ENCODE measurements at regions not wholly inside any gene's neighbourhood (a gene's known extent, or its start where the extent isn't known, plus 50 kb on each side); places are given as distances from the start of the nearest gene placed in this dataset.

DNA sequence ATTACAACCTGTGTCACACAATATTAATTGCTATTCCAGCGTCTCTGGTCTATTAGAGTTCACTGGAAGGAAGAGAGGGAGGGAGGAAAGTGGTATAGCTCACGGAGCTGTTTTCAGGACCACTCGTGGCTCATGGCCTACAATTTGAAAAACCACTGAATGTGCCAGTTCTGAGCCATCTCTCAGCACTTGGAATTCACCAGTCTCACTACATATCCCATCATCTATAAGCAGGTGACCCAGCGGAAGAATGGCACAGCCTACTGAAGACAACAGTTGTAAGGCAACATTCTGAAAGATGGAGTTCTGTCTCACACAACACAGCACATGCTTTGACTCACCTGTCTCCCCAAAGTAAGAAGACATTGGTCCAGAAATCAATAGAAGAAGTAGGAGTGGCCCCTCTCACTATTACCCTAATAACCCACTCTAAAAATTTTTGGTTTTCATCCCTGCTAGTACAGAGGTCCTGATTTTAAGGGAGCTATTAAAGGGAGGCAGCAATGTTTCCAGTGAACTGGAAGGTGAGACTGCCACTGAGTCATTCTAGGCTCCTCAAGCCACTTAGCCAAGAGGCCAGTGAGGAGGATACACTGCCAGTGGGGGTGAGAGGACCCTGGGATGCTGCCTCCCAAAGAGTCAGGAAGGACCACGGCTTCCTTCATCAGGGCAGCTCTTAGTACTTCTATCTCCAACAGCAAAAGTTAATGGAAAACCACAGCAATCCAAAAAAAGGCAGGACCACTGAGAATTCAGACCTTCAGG, 50.0 kb upstream of the DOCK9 start:
- H3K4me3 ChIP-seq (ENCODE audit: low read length in 2 of 2): no peak overlapping the region
- H3K27ac ChIP-seq (ENCODE audit: low read length): no peak overlapping the region
- no peaks in the 10 kb centered on the region for H3K36me3 ChIP-seq (ENCODE audit: control insufficient read depth in 2 of 2, insufficient read depth in 2 of 2, low read length in 2 of 2)
- peaks cover 4% of the 10 kb centered on the region for H3K4me1 ChIP-seq (ENCODE audit: control insufficient read depth, insufficient read depth, low read length)
- no peak overlapping the region for H3K9ac ChIP-seq (ENCODE audit: low read length in 2 of 2)
- no peaks in the 10 kb centered on the region for H3K27me3 ChIP-seq (ENCODE audit: control insufficient read depth in 1 of 2, insufficient read depth in 2 of 2, low read length in 2 of 2)
- no peaks in the 10 kb centered on the region for H3K9me3 ChIP-seq (ENCODE audit: control insufficient read depth in 2 of 2, low read length in 2 of 2)

DNA sequence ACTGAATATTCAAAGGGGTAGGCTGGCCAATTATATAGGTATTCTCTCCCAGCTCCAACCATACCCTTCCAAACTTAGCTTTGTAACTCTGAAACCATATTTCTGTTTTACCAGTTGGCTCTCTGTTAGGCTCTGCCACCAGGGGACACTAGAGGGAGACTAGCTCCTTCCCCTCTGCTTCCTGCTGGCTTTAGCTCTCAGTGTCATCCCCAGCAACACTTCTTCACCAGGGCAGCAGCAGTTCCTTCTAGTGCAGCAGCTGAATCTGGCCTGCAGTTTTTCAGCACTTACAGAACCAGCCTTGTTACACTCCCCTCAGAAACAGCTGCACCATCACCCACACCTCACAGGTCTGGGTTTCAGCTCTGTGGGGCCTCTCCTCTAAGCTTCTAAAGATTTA, 51.0 kb upstream of the DOCK9 start:
- no peaks in the 10 kb centered on the region for H3K27me3 ChIP-seq (ENCODE audit: control insufficient read depth in 1 of 2, insufficient read depth in 2 of 2, low read length in 2 of 2)
- H3K27ac ChIP-seq (ENCODE audit: low read length): no peak overlapping the region
- H3K9me3 ChIP-seq (ENCODE audit: control insufficient read depth in 2 of 2, low read length in 2 of 2): no peaks in the 10 kb centered on the region
- no peaks in the 10 kb centered on the region for H3K36me3 ChIP-seq (ENCODE audit: control insufficient read depth in 2 of 2, insufficient read depth in 2 of 2, low read length in 2 of 2)
- no peak overlapping the region for H3K4me3 ChIP-seq (ENCODE audit: low read length in 2 of 2)
- no peak overlapping the region for H3K9ac ChIP-seq (ENCODE audit: low read length in 2 of 2)
- peaks cover 4% of the 10 kb centered on the region for H3K4me1 ChIP-seq (ENCODE audit: control insufficient read depth, insufficient read depth, low read length)

DNA sequence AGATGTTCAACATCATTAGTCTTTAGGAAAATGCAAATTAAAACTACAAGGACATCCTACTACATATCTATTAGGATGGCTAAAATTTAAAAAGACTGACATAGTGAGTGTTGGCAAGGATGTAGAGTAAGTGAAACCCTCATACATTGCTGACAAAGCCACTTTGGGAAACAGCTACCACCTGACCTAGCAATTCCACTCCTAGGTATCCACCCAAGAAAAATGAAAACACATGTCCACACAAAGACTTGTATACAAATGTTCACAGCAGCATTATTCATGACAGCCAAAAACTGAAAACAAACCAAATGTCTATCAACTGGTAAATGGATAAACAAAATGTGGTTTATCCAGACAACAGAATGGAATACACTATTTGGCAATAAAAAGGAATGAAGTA, 51.7 kb upstream of the DOCK9 start:
- H3K27ac ChIP-seq (ENCODE audit: low read length): no peak overlapping the region
- H3K27me3 ChIP-seq (ENCODE audit: control insufficient read depth in 1 of 2, insufficient read depth in 2 of 2, low read length in 2 of 2): no peaks in the 10 kb centered on the region

DNA sequence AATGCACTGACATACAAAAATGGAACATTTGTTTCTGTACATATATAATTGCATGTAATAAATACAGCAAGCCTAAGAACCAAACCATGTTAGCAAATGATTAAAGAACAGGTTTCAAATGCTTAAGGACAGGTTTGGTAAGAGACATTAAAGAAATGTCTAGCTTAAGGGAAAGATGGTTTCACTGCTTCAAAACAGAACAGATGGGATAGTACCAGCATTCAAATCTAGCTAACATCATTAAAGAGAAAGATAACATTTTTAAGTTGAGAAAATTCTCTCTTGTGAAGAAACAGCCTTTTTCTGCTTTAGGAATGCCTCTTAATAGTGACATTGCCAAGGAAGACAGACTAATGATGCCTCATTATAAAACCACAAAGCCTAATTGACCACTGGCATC, 52.5 kb upstream of the DOCK9 start:
- H3K27ac ChIP-seq (ENCODE audit: low read length): no peak overlapping the region
- peaks cover 4% of the 10 kb centered on the region for H3K4me1 ChIP-seq (ENCODE audit: control insufficient read depth, insufficient read depth, low read length)
- H3K4me3 ChIP-seq (ENCODE audit: low read length in 2 of 2): no peak overlapping the region
- H3K9me3 ChIP-seq (ENCODE audit: control insufficient read depth in 2 of 2, low read length in 2 of 2): no peaks in the 10 kb centered on the region
- H3K9ac ChIP-seq (ENCODE audit: low read length in 2 of 2): no peak overlapping the region
- no peaks in the 10 kb centered on the region for H3K36me3 ChIP-seq (ENCODE audit: control insufficient read depth in 2 of 2, insufficient read depth in 2 of 2, low read length in 2 of 2)
- no peaks in the 10 kb centered on the region for H3K27me3 ChIP-seq (ENCODE audit: control insufficient read depth in 1 of 2, insufficient read depth in 2 of 2, low read length in 2 of 2)

More for the DNA sequence above, 51.7 kb upstream of the DOCK9 start:
- H3K4me1 ChIP-seq (ENCODE audit: control insufficient read depth, insufficient read depth, low read length): peaks cover 4% of the 10 kb centered on the region
- no peak overlapping the region for H3K4me3 ChIP-seq (ENCODE audit: low read length in 2 of 2)
- H3K36me3 ChIP-seq (ENCODE audit: control insufficient read depth in 2 of 2, insufficient read depth in 2 of 2, low read length in 2 of 2): no peaks in the 10 kb centered on the region
- H3K9me3 ChIP-seq (ENCODE audit: control insufficient read depth in 2 of 2, low read length in 2 of 2): no peaks in the 10 kb centered on the region
- H3K9ac ChIP-seq (ENCODE audit: low read length in 2 of 2): no peak overlapping the region

DNA sequence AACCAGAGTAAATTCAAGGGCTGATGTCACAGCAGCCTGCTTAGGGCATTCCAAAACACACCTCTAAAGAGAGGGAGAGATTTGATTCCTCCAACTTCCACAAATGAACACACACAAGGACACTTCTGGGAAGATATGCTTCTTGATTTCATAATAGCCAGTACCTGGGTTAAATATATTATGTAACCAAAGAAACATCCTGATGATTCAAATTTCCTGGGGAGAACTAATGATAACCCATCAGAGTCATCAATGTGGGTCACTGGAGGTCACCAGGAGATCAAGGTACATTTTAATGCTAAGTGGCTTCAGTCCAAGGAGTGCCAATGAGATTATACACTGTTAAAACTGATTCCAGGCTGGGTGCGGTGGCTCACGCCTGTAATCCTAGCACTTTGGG, 54.0 kb upstream of the DOCK9 start:
- no peaks in the 10 kb centered on the region for H3K27me3 ChIP-seq (ENCODE audit: control insufficient read depth in 1 of 2, insufficient read depth in 2 of 2, low read length in 2 of 2)
- H3K36me3 ChIP-seq (ENCODE audit: control insufficient read depth in 2 of 2, insufficient read depth in 2 of 2, low read length in 2 of 2): no peaks in the 10 kb centered on the region
- no peaks in the 10 kb centered on the region for H3K9me3 ChIP-seq (ENCODE audit: control insufficient read depth in 2 of 2, low read length in 2 of 2)
- H3K4me3 ChIP-seq (ENCODE audit: low read length in 2 of 2): no peak overlapping the region
- no peak overlapping the region for H3K27ac ChIP-seq (ENCODE audit: low read length)
- H3K4me1 ChIP-seq (ENCODE audit: control insufficient read depth, insufficient read depth, low read length): peaks cover 4% of the 10 kb centered on the region
- no peak overlapping the region for H3K9ac ChIP-seq (ENCODE audit: low read length in 2 of 2)

DNA sequence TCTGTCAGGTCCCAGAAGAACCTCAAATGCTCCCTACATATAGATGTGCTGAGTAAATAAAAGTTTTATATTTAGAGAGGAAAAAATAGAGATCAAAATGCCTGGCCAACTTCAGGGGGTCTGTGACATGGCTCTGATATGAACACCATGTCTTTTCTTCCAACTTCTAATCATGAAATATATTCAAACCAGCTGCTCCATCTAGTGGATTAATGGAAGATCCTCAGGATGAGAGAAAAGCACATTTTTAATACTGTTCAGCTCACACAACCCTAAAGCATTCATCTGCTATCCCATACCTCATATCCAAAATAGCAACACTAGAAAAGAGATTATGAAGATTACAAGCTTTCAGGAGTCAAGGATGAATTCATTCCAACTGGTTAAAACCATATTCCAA, 56.0 kb upstream of the DOCK9 start:
- Histone ChIP-seq H3K4me1 (ENCODE audit: control insufficient read depth, insufficient read depth, low read length) (peaks cover 4% of the 10 kb centered on the region), H3K27ac (ENCODE audit: low read length) (no peak overlapping the region), H3K9ac (ENCODE audit: low read length in 2 of 2) (no peak overlapping the region), H3K4me3 (ENCODE audit: low read length in 2 of 2) (no peak overlapping the region), H3K27me3 (ENCODE audit: control insufficient read depth in 1 of 2, insufficient read depth in 2 of 2, low read length in 2 of 2) (no peaks in the 10 kb centered on the region), H3K9me3 (ENCODE audit: control insufficient read depth in 2 of 2, low read length in 2 of 2) (no peaks in the 10 kb centered on the region), H3K36me3 (ENCODE audit: control insufficient read depth in 2 of 2, insufficient read depth in 2 of 2, low read length in 2 of 2) (no peaks in the 10 kb centered on the region)

DNA sequence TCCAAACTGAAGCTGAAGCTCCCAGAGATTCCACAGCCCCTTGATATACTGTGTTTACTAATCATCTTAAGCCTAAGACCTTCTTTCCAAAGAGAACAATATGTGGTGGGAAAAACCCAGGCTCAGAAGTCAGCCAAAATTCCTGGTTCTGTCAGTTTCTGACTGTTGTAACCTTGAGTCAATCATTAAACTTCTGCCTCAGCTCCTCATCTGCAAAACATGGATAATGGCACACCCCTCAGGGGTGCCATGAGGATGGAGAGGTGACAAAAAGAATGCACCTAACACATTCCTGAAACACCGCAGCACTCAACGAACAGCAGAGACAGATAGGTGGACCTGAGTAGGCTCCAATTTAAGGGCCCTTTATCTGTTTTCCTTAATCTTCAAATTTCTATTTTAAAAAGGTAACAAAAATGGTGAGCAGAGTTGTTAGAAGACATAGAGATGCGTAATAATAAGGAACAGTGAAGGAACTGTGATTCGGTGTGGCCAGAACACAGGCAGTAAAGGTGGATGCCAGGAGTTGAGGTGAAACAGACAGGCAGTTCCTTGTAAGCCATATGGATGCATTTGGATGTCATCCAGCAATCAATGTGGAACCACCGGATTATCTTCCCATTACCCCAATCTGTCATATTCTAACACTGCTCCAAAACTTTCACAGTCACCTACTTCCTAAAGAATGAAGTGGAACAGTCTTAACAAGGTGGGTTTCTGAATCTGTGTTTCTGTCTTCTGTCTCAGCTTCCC, 56.6 kb upstream of the DOCK9 start:
- H3K36me3 ChIP-seq (ENCODE audit: control insufficient read depth in 2 of 2, insufficient read depth in 2 of 2, low read length in 2 of 2): no peaks in the 10 kb centered on the region
- H3K4me3 ChIP-seq (ENCODE audit: low read length in 2 of 2): no peak overlapping the region
- H3K27ac ChIP-seq (ENCODE audit: low read length): no peak overlapping the region
- no peaks in the 10 kb centered on the region for H3K9me3 ChIP-seq (ENCODE audit: control insufficient read depth in 2 of 2, low read length in 2 of 2)
- no peaks in the 10 kb centered on the region for H3K27me3 ChIP-seq (ENCODE audit: control insufficient read depth in 1 of 2, insufficient read depth in 2 of 2, low read length in 2 of 2)
- no peak overlapping the region for H3K9ac ChIP-seq (ENCODE audit: low read length in 2 of 2)
- H3K4me1 ChIP-seq (ENCODE audit: control insufficient read depth, insufficient read depth, low read length): peaks cover 4% of the 10 kb centered on the region

DNA sequence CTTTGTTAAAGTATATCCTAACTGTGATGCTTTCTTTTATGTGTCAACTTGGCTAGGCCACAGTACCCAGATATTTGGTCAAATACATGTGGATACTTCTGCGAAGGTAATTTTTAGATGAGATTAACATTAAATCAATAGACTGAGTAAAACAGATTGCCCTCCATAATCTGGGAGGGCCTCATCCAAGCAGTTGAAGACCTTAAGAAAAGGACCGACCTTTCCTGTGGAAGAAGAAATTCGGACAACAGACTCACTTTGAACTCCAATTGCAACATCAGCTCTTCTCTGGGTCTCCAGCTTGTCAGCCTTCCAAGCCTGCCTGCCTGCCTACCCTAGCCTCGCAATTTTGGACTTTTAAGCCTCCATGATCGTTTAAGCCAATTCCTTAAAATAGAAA, 57.9 kb upstream of the DOCK9 start:
- H3K27ac ChIP-seq (ENCODE audit: low read length): no peak overlapping the region
- no peaks in the 10 kb centered on the region for H3K9me3 ChIP-seq (ENCODE audit: control insufficient read depth in 2 of 2, low read length in 2 of 2)
- no peaks in the 10 kb centered on the region for H3K27me3 ChIP-seq (ENCODE audit: control insufficient read depth in 1 of 2, insufficient read depth in 2 of 2, low read length in 2 of 2)
- H3K4me3 ChIP-seq (ENCODE audit: low read length in 2 of 2): no peak overlapping the region
- no peaks in the 10 kb centered on the region for H3K36me3 ChIP-seq (ENCODE audit: control insufficient read depth in 2 of 2, insufficient read depth in 2 of 2, low read length in 2 of 2)
- no peak overlapping the region for H3K9ac ChIP-seq (ENCODE audit: low read length in 2 of 2)
- H3K4me1 ChIP-seq (ENCODE audit: control insufficient read depth, insufficient read depth, low read length): peaks cover 4% of the 10 kb centered on the region

DNA sequence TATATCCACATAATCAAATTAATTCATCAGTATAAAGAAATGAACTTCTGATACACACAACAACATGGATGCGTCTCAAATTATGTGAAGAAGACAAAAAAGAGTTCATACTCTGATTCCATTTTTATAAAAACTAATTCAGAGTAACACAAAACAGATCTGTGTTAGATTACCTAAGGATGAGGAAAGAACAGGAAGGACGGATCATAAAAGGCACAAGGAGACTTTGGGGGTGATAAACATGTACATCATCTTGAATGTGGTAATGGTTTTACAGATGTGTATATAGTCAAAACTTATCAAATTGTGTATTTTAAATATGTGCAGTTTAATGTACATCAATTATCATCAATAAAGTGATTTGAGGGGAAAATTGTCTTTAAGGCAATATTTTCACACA, 59.9 kb upstream of the DOCK9 start:
- peaks cover 9% of the 10 kb centered on the region for H3K4me1 ChIP-seq (ENCODE audit: control insufficient read depth, insufficient read depth, low read length)
- H3K9me3 ChIP-seq (ENCODE audit: control insufficient read depth in 2 of 2, low read length in 2 of 2): no peaks in the 10 kb centered on the region
- no peaks in the 10 kb centered on the region for H3K36me3 ChIP-seq (ENCODE audit: control insufficient read depth in 2 of 2, insufficient read depth in 2 of 2, low read length in 2 of 2)
- no peak overlapping the region for H3K9ac ChIP-seq (ENCODE audit: low read length in 2 of 2)
- H3K4me3 ChIP-seq (ENCODE audit: low read length in 2 of 2): no peak overlapping the region
- H3K27me3 ChIP-seq (ENCODE audit: control insufficient read depth in 1 of 2, insufficient read depth in 2 of 2, low read length in 2 of 2): no peaks in the 10 kb centered on the region
- no peak overlapping the region for H3K27ac ChIP-seq (ENCODE audit: low read length)

DNA sequence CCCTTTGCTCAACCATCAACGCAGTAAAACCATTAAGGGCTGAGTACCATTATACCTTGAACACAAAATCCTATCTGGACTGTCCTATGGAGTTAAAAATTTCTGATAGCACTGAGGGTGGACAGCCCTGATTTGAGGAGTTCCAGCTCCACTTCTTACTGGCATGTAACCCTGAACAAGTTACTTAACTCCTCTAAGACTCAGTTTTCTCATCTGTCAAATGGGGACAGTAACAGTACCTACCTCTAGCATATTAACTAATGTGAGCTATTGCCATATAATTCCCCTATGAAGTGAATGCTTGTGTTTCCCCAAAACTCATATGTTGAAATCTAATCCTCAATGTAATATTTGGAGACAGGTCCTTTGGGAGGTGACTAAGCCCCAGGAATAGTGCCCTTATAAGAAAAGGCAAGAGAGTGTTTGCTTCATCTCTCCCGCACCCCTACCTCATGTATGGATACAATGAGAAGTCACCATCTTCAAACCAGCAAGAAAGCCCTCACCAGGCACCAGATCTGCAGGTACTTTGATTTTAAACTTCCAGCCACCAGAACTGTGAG, 61.9 kb upstream of the DOCK9 start:
- no peaks in the 10 kb centered on the region for H3K9me3 ChIP-seq (ENCODE audit: control insufficient read depth in 2 of 2, low read length in 2 of 2)
- no peaks in the 10 kb centered on the region for H3K36me3 ChIP-seq (ENCODE audit: control insufficient read depth in 2 of 2, insufficient read depth in 2 of 2, low read length in 2 of 2)
- no peaks in the 10 kb centered on the region for H3K27me3 ChIP-seq (ENCODE audit: control insufficient read depth in 1 of 2, insufficient read depth in 2 of 2, low read length in 2 of 2)
- no peak overlapping the region for H3K27ac ChIP-seq (ENCODE audit: low read length)
- no peak overlapping the region for H3K9ac ChIP-seq (ENCODE audit: low read length in 2 of 2)
- no peak overlapping the region for H3K4me3 ChIP-seq (ENCODE audit: low read length in 2 of 2)
- H3K4me1 ChIP-seq (ENCODE audit: control insufficient read depth, insufficient read depth, low read length): peaks cover 16% of the 10 kb centered on the region

All from stomach smooth muscle (tissue), 2 donors.